ENCODE measurements at regions not wholly inside any gene's neighbourhood (a gene's known extent, or its start where the extent isn't known, plus 50 kb on each side); places are given as distances from the start of the nearest gene placed in this dataset.

- Mint-ChIP-seq H3K4me3 (ENCODE audit: unreplicated experiment) (no peak overlapping the region), H3K9me3 (ENCODE audit: unreplicated experiment) (no peaks in the 10 kb centered on the region), H3K27ac (ENCODE audit: low read depth, unreplicated experiment) (no peak overlapping the region), H3K27me3 (ENCODE audit: insufficient read depth, unreplicated experiment) (peaks cover 6% of the 10 kb centered on the region), H3K36me3 (ENCODE audit: insufficient read depth, unreplicated experiment) (no peaks in the 10 kb centered on the region), H3K4me1 (ENCODE audit: insufficient read depth, unreplicated experiment) (no peaks in the 10 kb centered on the region)
- DNase-seq (ENCODE audit: unreplicated experiment): no peak
- ChIA-PET POLR2A (interaction anchor here (1.0 kb wide), 1 partner anchor 11 kb away, joined by 3 read pairs; no protein-coding TSS in a partner anchor), CTCF (interaction anchor here (0.9 to 1.1 kb wide), 2 partner anchors 13 to 30 kb away, joined by 4 read pairs; no protein-coding TSS in a partner anchor)
- intact Hi-C loops (cut with micrococcal nuclease): no loop called here
- no peak for TF ChIP-seq CTCF (IDR thresholded peaks at IDR 0.05; ENCODE audit: unreplicated experiment)
- BruUV-seq (replicated peaks): no TSS peak
These were observed 617.1 kb upstream of the AMOT start for GRCh38 chrX:113457719-113458118.

- intact Hi-C loops (cut with micrococcal nuclease): no loop called here
- ChIA-PET POLR2A (interaction anchor here (0.6 kb wide), 1 partner anchor 17 kb away, joined by 5 read pairs; no protein-coding TSS in a partner anchor), CTCF (no interaction called here)
- Mint-ChIP-seq H3K4me1 (ENCODE audit: insufficient read depth, unreplicated experiment) (no peaks in the 10 kb centered on the region), H3K36me3 (ENCODE audit: insufficient read depth, unreplicated experiment) (no peaks in the 10 kb centered on the region), H3K4me3 (ENCODE audit: unreplicated experiment) (no peak overlapping the region), H3K27ac (ENCODE audit: low read depth, unreplicated experiment) (no peak overlapping the region), H3K27me3 (ENCODE audit: insufficient read depth, unreplicated experiment) (peaks cover 18% of the 10 kb centered on the region), H3K9me3 (ENCODE audit: unreplicated experiment) (no peaks in the 10 kb centered on the region)
- DNase-seq (ENCODE audit: unreplicated experiment): no peak
- no peak for TF ChIP-seq CTCF (IDR thresholded peaks at IDR 0.05; ENCODE audit: unreplicated experiment)
- no TSS peak for BruUV-seq (replicated peaks)
These were observed 615.0 kb upstream of the AMOT start for GRCh38 chrX:113455582-113455981.

GRCh38 chrX:113429011-113429410 lies 588.4 kb upstream of the AMOT start:
- intact Hi-C loops (cut with micrococcal nuclease): no loop called here
- CTCF ChIA-PET: interaction anchor here (0.7 kb wide), 1 partner anchor 79 kb away, joined by 3 read pairs; no protein-coding TSS in a partner anchor
- Mint-ChIP-seq H3K27ac (ENCODE audit: low read depth, unreplicated experiment) (no peak overlapping the region), H3K27me3 (ENCODE audit: insufficient read depth, unreplicated experiment) (peaks cover 27% of the 10 kb centered on the region), H3K4me1 (ENCODE audit: insufficient read depth, unreplicated experiment) (no peaks in the 10 kb centered on the region), H3K36me3 (ENCODE audit: insufficient read depth, unreplicated experiment) (no peaks in the 10 kb centered on the region), H3K4me3 (ENCODE audit: unreplicated experiment) (no peak overlapping the region), H3K9me3 (ENCODE audit: unreplicated experiment) (peaks cover 12% of the 10 kb centered on the region)
- no peak for TF ChIP-seq CTCF (IDR thresholded peaks at IDR 0.05; ENCODE audit: unreplicated experiment)
- BruUV-seq (replicated peaks): no TSS peak
- DNase-seq (ENCODE audit: unreplicated experiment): no peak
- POLR2A ChIA-PET: no interaction called here

- CTCF ChIA-PET: no interaction called here
- Mint-ChIP-seq H3K27ac (ENCODE audit: low read depth, unreplicated experiment) (no peak overlapping the region), H3K9me3 (ENCODE audit: unreplicated experiment) (peaks cover 7% of the 10 kb centered on the region), H3K36me3 (ENCODE audit: insufficient read depth, unreplicated experiment) (no peaks in the 10 kb centered on the region), H3K4me1 (ENCODE audit: insufficient read depth, unreplicated experiment) (peaks cover 5% of the 10 kb centered on the region), H3K27me3 (ENCODE audit: insufficient read depth, unreplicated experiment) (peaks cover 56% of the 10 kb centered on the region), H3K4me3 (ENCODE audit: unreplicated experiment) (no peak overlapping the region)
- no peak for DNase-seq (ENCODE audit: unreplicated experiment)
- no TSS peak for BruUV-seq (replicated peaks)
- intact Hi-C loops (cut with micrococcal nuclease): no loop called here
- TF ChIP-seq CTCF (IDR thresholded peaks at IDR 0.05; ENCODE audit: unreplicated experiment): no peak
- POLR2A ChIA-PET: no interaction called here
These were observed 581.7 kb upstream of the AMOT start for GRCh38 chrX:113422323-113422722.
